CD4-positive, alpha-beta T cell treated with Interleukin-17A for 4 hours (primary cell): ENCODE measurements at regions not wholly inside any gene's neighbourhood (a gene's known extent, or its start where the extent isn't known, plus 50 kb on each side); places are given as distances from the start of the nearest gene placed in this dataset.
"Not testable (repeated sequence)": the region's sequence is repeated elsewhere in the genome, so short reads cannot be mapped to it uniquely, and the experiment has no call there.

Source experiments
- DNase-seq: peaks from one replicate; pipeline ENCODE4 v3.0.0-alpha.2; 2020; ENCODE audit warnings: mixed read lengths

DNA sequence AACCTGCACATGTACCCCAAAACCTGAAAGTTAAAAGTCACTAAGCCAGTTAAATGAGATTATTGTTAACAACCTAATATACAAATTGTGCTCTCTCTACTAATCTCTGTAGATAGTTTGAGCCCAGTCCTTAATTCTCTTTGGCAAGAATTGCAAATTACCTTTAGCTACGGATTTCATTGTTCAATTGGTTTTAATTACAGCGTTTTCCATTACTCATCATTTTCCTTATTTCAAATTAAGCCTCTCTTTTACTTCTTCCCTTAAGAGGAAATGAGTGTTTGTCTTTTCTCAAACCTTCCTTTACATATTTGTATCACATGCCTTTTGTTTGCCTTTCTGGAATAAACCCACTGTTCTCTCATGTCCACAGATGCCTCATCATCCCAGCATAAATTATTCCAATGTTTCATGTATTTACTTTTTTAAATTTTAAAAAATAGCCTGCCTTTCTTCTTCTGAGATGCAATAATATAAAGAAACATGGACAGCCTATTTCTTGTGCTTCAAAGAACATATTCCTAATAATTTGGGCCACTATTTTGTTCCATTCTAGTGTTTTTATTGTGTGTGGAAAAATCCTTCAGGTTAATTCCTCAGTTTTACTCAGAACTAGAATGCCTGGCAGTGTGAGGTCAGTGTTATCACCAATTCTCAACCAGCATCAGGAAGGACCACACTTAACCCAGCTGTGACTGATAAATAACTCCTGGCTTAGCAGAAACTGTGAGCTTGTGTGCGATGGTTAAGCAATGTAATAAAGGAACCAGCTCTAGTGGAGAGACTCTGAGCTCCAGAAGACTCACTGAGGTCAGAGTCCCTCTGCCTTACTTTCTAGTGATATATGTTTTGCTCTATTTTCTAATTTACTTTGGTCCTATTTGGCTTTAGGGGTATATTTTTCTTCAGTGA lies 600.5 kb downstream of the LTN1 start:
- no peak for DNase-seq

DNA sequence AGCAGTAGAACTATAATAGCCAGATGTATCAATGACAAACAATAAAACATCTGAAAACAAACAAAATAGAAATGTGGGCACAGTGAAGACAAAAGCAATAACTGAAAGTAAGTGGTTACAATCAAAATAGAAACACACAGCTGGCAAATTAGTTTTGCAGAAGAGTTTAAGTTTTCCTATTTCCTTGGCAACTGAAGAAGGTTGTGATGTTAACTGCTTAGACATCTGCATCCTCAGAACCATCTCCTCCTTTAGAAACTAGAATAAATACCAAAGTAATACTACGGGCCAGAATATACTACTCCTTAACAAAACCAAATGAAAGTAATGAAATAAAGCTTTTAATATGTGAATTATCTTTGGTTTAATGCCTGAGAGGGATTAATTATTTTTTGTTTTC lies 605.5 kb downstream of the LTN1 start:
- DNase-seq, result no peak

DNA sequence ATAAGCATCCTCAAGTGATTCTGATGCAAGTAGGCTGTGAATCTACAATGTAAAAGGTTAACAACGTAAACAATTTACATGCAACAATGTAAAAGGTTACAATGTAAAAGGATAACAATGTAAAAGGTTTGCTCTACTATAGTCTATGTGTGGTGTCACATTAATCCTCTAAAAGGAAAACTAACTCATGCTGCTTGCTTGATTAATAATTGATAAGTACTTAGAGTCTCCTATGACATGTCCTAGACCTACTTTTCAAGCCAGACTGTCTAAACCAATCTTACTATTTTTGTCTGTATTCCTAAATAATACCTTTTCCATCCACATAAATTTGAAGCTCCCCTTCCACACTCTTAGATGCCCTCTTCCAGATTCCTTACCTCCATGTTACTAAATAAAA lies 606.8 kb downstream of the LTN1 start:
- no peak for DNase-seq

DNA sequence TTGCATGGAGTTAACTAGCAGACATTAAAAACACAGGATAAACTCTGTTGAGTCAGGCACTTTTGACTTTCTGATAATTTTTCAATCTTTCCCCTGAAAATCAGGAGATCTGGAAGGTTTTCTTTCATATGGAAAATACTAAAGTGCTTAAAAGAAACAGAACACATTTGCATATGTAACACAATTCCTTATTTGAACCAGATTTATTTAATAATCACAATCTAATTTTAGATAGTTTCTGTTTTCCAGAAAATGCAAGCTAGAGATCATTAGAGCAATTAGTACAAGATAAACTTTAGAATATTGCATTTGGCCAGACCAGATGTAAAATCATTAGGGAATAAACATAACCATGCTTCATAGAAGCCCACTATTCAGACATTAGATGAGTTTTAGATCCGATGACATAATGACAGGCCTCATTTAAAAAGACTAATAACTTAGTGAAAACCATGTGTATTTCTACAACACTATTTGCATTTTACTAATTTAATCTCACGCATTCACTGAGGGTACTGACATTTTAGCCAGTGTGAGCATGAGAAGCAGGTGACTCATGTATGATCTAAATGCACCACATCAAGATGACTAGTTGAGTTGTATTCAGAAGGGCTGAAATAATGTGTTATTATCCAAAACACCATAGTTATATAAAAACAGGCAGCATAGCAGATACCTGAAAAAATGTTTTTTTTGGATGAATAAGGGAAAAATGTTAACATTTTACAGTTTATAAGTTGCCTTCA lies 611.5 kb downstream of the LTN1 start:
- DNase-seq, result not testable (repeated sequence)

DNA sequence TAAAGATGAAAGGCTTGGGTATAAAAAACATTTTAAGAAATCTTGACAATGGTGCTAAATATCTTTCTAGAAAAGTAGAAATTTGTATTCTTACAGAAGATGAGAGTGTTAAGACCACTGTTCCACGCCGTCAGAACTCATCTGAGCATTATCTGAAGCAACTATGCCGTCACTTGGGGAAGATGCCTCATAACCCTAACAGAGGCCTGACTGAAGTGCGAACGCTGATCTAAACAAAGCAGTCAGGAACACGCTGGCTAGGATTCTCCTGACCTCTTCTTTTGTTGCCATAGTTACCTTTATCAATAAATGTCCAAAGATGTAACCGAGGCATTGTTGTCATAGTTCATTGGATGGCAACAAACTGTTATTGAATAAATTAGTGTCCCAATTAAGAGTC lies 612.4 kb downstream of the LTN1 start:
- DNase-seq, result no peak

DNA sequence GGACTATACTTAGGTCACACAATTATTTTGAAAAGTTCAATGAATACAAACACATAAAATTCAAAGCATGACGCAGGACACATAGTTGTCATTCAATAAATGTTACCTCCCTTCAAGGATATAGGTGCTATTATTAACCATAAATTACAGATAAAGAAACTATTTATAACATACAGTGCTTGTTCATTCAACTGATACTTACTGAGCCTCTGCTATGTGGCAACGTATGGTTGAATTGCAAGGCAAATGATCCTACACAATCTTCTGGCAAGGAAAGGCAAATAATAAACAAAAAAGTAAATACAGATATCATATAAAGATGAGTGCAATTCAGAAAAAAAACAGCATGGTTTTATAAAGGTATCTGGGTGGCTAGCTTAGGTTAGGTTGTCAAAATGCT lies 614.7 kb downstream of the LTN1 start:
- DNase-seq, result no peak

DNA sequence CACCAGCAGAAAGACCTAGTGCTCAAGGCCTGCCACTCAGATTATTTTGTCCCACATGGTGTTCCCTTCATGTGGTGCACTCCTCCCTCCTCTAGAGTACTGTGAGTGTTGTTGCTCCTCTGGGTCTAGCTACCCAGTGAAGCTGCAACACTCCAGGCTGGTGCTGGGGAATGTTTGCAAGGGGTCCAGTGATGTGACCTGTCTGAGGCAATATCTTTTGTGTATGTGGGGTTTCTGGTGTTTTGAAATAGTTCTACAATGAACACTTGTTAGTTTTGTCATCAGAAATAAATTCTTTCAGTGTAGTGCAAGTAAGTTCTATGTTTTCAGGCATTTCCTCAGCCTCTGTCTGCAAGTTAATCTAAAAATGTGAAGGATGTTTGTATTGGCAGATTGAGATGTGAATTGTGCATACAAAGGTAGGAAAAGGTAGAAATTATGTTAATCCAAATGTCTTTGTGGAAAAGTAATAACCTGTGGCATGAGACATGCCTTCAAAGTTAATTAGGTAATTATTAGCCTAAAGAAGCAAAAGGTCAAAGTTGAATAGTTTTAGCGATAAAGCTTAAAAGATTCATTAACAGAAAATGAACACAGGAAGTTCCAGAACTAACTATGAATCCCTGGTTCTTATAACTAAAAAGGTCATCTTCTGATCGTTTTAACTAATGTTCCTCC lies 616.8 kb downstream of the LTN1 start:
- DNase-seq, result no peak

DNA sequence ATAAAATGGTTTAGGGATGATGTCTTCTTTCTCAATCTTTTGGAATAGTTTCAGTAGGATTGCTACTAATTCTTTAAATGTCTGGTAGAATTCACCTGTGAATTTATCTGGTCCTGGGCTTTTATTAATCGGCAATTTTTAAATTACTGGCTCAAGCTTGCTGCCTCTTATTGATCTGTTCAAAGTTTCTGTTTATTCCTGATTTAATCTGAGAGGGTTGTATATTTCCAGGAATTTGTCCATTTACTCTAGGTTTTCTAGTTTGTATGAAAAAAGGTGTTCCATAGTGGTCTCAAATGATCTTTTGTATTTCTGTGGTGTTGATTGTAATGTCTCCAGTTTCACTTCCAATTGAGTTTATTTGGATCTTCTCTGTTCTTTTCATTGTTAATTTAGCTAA lies 617.8 kb downstream of the LTN1 start:
- no peak for DNase-seq

DNA sequence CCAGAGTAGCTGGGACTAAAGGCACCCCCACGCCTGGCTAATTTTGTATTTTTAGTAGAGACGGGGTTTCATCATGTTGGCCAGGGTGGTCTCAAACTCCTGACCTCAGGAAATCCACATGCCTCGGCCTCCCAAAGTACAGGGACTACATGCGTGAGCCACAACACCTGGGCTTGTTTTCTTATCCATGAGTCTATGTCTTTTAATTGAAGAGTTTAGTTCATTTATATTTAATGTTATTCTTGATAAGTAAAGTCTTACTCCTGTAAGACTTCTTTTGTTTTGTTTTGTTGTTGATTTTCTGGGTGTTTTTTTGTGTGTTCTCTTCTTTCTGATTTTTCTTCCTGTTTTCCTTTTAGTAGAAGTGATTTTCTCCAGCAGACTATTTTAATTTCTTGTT lies 621.0 kb downstream of the LTN1 start:
- DNase-seq, result no peak

DNA sequence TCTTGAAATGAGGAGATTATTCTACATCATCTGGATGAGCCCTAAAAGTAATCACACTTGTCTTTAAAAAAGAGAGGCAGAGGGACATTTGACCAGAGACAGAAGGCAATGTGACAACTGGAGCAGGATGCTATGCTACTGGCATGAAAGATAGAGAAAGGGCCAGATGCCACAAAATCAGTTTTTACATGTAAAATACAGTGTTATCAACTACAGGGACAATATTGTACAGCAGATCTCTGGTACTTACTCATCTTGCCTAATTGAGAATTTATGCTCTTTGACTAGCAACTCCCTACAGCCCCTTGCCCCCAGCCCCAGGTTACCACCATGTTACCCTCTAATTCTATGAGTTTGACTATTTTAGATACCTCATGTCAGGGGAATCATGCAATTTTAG lies 633.4 kb downstream of the LTN1 start:
- no peak for DNase-seq

DNA sequence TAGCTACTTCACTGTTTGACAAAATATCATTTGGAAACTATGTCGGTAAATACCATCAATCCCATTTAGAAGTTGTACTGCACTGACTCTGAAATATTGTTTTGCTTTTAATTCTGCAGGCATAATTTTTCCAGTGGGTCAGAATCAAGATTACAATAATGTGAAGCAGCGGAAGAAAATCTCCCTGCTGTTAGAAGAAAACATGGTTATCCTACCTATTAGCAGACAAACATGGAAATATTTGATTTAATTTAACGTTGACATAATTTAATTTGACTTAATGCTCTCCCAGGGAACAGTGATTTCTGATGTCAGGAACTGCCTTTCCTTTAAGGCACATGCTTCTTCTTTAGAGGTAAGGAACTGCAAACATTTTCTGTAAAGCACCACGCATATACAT lies 634.0 kb downstream of the LTN1 start:
- no peak for DNase-seq

DNA sequence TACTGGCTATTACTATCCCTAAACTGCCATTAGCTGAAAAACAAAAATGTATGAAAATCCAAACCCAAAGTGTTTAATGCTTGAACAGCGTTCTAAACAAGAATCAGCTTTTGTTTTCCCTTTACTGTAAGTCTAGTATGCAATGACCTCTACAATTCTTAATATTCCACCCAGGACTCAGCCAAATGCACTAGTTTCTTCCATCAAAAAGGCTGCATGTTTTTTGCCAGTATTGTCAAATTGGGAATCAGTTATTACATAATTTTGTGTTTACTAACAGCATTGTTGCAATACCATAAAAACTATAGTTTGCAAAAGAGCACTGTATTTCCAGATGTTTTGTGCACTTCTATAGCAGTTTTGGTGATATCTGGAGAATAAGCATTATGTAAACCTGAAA lies 634.5 kb downstream of the LTN1 start:
- DNase-seq, result no peak

DNA sequence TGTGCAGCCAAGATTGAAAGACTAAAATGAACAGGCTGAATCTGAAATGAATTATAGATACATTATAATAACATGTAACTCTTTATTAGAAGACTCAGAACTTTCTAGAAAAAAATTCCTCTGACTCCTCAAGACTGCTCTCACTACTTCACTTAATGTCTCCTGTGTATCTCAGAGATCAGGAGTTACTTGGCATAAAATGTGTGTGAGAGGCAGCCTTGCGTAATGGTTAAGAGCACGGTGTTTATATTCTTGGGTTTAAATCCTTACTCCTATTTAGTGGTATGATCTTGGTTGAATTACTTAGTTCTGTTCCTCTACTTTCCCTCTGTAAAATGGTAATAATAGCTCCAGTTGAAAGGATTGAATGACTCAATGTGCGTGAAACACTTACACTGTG lies 634.9 kb downstream of the LTN1 start:
- no peak for DNase-seq

DNA sequence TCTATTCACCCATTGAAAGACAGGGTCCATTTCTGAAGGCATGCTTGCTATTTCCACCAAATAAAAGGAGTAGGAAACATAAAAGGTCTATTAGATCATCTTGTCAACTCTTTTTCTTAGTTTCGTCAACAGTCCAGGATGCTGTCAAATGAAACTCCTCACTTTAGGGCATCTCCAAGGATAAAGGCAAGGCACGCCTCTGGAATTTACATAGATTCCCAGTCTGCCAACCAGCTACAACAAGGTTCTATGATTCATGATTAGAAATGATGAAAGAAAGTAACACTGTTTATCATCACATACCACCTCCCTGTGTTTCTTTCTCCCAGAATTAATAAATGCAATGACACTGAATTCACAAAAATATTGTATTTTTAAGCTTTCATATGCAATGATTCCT lies 636.3 kb downstream of the LTN1 start:
- DNase-seq, result no peak

DNA sequence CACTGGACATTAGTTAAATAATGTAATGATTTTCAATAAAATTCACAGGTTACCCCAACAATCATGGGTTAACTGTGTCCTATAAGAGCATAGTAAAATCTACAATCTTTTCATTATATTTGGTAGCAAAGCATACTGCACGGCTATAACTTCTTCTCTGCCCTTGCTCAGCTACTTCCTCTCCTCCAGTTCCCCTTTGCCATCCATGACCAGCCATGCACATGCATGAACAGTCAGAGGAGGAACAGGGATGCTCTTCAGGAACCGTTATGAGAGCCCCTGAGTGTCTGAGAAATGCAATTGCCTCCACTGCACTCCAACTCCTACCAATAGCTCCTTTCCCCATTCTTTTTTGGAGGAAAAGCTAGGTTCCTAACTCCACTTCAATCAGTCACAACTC lies 646.7 kb downstream of the LTN1 start:
- DNase-seq, result no peak

DNA sequence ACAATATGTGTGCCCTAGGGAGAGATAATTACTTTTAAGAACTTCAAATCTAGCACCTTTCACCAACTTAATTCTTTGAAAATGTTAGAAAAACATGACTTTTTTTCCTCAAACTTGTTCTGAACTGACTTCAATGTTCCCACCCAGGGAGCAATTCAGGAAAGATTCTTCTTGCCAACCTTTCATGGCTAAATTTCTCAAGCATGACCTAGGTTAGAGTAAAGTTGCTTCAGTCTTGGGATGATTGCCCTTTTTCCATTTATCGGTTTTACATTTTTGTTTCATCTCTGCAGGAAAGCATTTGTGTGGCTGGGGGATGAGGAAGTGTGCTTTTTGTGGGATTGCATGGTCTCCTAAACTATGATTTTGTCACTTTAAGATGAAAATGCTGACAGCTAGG lies 647.7 kb downstream of the LTN1 start:
- no peak for DNase-seq

DNA sequence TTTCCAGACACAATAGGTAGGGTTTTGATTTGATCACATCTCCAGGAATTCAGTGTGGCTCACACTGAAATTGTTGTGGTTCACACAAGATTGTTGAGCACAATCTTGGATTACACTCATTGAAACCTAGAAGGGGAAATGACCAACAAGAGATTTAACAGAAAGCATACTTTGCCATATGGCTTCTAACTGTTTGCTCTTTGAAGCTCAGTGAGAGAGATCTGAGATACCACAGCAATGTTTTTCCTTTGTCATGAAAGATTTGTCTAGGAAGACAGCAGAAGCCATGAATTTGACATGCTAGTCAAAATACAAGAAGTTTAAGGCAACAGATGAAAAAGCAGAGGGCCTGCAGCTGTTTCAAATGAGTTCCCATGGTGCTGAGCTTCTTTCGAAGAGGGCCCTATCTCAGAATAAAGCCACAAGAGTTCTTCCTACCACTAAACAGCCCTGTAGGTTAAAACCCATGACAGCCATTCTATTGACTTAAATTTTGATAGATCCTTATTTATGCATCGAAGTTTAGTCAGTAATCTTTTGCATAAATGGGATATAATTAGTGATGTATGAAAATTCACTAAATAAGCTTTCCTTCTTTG lies 650.4 kb downstream of the LTN1 start:
- no peak for DNase-seq

DNA sequence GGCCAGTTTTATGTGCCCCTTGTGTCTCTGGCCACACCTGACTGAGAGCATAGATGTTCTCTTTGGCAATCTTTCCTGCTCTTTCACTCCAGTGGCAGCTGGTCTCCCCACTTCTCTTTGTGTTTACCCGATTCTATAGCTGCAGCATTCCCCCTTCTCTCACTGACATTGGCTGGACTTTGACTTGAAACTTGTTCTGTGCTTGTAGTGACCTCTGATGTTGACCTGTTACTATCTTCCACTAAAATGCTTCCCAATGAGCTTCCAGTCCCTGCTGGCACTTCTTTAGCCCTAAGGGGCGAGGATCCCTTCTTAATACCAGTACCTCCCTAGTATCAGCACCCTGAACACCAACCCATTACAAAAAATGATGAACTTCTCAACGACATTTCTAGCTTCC lies 653.3 kb downstream of the LTN1 start:
- no peak for DNase-seq

DNA sequence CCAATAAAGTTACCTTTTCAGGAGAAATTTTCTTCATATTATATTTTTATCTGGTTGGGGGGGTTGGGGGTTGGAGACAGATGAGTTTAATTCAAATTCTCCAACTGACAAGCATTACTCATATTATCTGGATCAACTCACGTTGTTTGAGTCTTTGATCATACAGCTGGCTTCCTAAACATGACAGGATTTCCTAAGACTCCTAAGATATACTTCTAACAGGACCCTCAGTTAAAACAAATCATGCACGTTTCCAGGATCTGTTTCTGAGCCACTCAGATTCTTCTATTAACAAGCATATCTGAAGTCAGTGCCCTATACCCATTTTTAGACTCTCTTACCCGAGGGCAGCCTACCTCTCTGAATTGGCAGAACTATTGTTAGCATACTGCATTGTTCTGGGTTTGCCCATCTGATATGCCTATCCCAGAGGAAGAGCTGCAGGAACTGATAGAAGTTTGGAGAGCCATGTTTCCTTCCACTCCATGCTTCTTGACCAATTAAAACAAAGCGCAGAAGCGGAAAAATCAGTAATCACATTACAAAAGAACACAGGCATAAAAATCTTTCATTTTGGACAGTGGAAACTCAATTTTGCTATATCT lies 653.9 kb downstream of the LTN1 start:
- no peak for DNase-seq

DNA sequence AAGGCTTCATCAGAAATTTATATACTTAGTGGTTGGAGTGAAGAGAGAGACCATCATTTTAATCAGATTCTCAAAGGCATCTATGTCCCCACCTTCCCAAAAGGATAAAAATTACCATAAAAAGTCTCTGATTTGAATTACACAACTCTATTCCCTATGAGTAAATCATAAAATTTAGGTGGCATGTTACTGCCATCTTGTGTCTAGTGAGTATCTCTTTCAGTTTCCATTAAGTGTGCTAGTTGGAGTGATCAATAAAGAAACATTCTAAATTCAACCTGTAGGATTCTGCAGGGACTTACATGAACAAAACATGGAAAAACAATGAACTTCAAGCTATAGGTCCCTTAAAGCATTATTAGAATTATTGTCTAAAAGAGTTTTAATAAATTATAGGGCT lies 655.4 kb downstream of the LTN1 start:
- no peak for DNase-seq

DNA sequence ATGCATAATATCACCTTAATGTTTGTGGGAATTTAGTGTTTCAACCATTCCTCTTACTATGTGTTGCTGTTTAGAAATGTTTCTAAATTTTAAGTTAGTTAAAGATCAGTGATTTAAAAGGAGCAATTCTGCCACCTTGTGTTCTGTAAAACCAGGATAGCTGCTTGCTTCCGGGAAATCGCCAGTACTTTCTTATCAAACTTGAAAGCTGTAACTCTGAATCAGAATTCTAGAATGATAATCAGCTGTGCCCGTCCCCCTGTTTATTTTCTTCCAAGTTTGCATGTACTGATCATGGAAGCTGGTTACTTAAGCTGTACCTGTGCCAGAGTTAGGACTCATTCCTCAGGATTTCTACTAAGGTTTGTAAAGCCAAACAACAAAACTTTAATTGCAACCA lies 656.4 kb downstream of the LTN1 start:
- DNase-seq, result no peak

DNA sequence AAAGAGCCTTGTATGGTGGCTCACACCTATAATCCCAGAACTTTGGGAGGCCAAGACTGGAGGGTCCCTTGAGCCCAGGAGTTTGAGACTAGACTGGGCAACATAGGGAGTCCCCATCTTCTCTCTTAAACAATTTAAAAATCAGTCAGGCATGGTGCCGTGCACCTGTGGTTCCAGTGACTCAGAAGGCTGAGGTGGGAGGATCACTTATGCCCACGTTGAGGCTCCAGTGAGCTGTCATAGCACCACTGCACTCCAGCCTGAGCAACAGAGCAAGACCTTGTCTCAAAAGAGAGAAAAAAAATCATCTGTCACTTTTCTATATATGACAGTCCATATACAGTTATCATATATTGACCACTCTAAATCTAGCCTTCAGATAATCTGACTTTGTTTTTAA lies 658.3 kb downstream of the LTN1 start:
- DNase-seq, result no peak

DNA sequence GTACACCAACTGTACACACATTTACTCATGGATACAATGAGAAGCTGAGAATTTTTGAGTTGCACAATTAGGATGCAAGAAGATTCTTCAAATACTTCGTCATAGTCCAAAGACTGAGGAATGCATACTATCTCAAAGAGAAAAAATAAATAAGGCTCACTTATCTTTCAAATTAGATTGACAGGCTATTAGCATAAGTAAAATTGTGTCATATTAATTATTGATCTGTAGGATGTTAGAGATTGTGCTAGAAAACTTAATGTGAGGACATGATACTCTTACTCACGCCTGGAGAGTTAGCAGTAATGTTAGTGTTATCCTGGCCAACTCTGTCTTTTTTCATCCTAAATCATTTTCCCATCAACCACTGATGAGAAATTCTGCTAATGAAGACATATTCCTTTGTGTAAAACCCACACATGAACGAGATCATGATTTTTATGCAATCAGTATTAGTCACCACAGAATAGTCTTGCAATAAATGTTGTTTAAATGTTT lies 659.0 kb downstream of the LTN1 start:
- no peak for DNase-seq
